Heart left ventricle (tissue), 13 donors: ENCODE measurements at regions not wholly inside any gene's neighbourhood (a gene's known extent, or its start where the extent isn't known, plus 50 kb on each side); places are given as distances from the start of the nearest gene placed in this dataset.

Source experiments
- CTCF ChIP-seq, 12 donors: fragments of 200-600 bp; sonication (generic) in 4 of 12; IDR thresholded peaks; one replicate each; pipeline versions ENCODE4 v1.5.0 to v1.8.0; 2018 to 2022; ENCODE audit warnings: antibody characterized with exemption in 12 of 12, mild to moderate bottlenecking in 5 of 12
- POLR2A ChIP-seq, 2 donors: fragments of 450-650 bp; IDR thresholded peaks; one replicate each; pipeline ENCODE4 v1.6.1; 2017; ENCODE audit warnings: antibody characterized with exemption in 2 of 2, mild to moderate bottlenecking in 2 of 2, moderate library complexity in 2 of 2
- donor health status: ischemic (EF 13 %, LVEDD 7.1; RV severe dilation, severe dysfunction).
- donor health status: DM: no; HTN: yes; CAD: no.
- donor health status: DM: no; HTN: no; CAD: no.
- donor health status: ischemic (EF 25% LVEDD 6.9; RV normal size, moderate dysfunction).
- donor health status: ischemic (EF 25% LVEDD 5.7; RV mildly dilated, moderate dysfunction).
- donor health status: ischemic (EF 35%, LVEDD 5.7; RV mildly dilated, moderate dysfunction).
- donor health status: nonischemic (EF 11% LVEDD 7.7; RV severe dilation, severe dysfunction).
- donor health status: DM: yes; HTN: yes; CAD: no.
- donor health status: PGD.
- donor health status: ischemic (EF 29% LVEDD 5.4; RV normal size, mild dysfunction).
- donor health status: nonischemic (EF 23%, LVEDD 6.1; RV moderate dilation, normal function).

GRCh38 chr3:167909952-167910351 is 174.4 kb downstream of the SERPINI1 start:
- no peak for TF ChIP-seq CTCF (IDR thresholded peaks at IDR 0.05)
- TF ChIP-seq POLR2A (IDR thresholded peaks at IDR 0.05) = no peak
